Limb (tissue), 2 donors: ENCODE measurements at regions not wholly inside any gene's neighbourhood (a gene's known extent, or its start where the extent isn't known, plus 50 kb on each side); places are given as distances from the start of the nearest gene placed in this dataset.

Source experiments
- DNase-seq, 2 donors: peaks; one replicate each; pipeline ENCODE4 v3.0.0-alpha.2; 2016; ENCODE audit errors: extremely low spot score in 2 of 2

GRCh38 chr6:87858440-87858839, 156.4 kb upstream of the AKIRIN2 start:
- no peak for DNase-seq

GRCh38 chr6:87851674-87852299, 149.8 kb upstream of the AKIRIN2 start:
- DNase-seq = no peak

- no peak for DNase-seq
These were observed 146.6 kb upstream of the AKIRIN2 start for GRCh38 chr6:87848616-87849015.

- no peak for DNase-seq
These were observed 145.8 kb upstream of the AKIRIN2 start for GRCh38 chr6:87847830-87848210.

GRCh38 chr6:87847135-87847829, 145.2 kb upstream of the AKIRIN2 start:
- DNase-seq = no peak

- DNase-seq = no peak
These were observed 144.4 kb upstream of the AKIRIN2 start for GRCh38 chr6:87846434-87846833.

- DNase-seq = no peak
These were observed 138.3 kb upstream of the AKIRIN2 start for GRCh38 chr6:87840324-87840723.

GRCh38 chr6:87837876-87838275, 135.8 kb upstream of the AKIRIN2 start:
- no peak for DNase-seq

GRCh38 chr6:87837444-87837843, 135.4 kb upstream of the AKIRIN2 start:
- DNase-seq = no peak

GRCh38 chr6:87832025-87832825, 130.2 kb upstream of the AKIRIN2 start:
- DNase-seq = peak in 1 of 2 donors; percentile 45

GRCh38 chr6:87830907-87831306, 128.9 kb upstream of the AKIRIN2 start:
- DNase-seq = no peak

- no peak for DNase-seq
These were observed 127.6 kb upstream of the AKIRIN2 start for GRCh38 chr6:87829622-87830121.

- DNase-seq = no peak
These were observed 126.0 kb upstream of the AKIRIN2 start for GRCh38 chr6:87828044-87828443.

- no peak for DNase-seq
These were observed 125.3 kb upstream of the AKIRIN2 start for GRCh38 chr6:87827346-87827745.

- peak in 1 of 2 donors; percentile 65 for DNase-seq
These were observed 124.4 kb upstream of the AKIRIN2 start for GRCh38 chr6:87826424-87826823.

- peak in 1 of 2 donors; percentile 72 for DNase-seq
These were observed 123.8 kb upstream of the AKIRIN2 start for GRCh38 chr6:87825821-87826221.

GRCh38 chr6:87824958-87825491, 123.0 kb upstream of the AKIRIN2 start:
- DNase-seq = no peak

- no peak for DNase-seq
These were observed 120.0 kb upstream of the AKIRIN2 start for GRCh38 chr6:87822011-87822410.

GRCh38 chr6:87820343-87820984, 118.4 kb upstream of the AKIRIN2 start:
- no peak for DNase-seq

GRCh38 chr6:87817183-87817582, 115.2 kb upstream of the AKIRIN2 start:
- no peak for DNase-seq

GRCh38 chr6:87815449-87815848, 113.4 kb upstream of the AKIRIN2 start:
- no peak for DNase-seq
